GM12872 (cell line): ENCODE measurements at regions not wholly inside any gene's neighbourhood (a gene's known extent, or its start where the extent isn't known, plus 50 kb on each side); places are given as distances from the start of the nearest gene placed in this dataset.

Source experiments
- TF ChIP-seq, protein P1 (sequence below): IDR thresholded peaks from 3 replicates; pipeline ENCODE4 v1.5.1; 2011; ENCODE audit warnings: low read depth, mild to moderate bottlenecking, low read length, moderate library complexity; ENCODE audit not compliant: insufficient read depth

DNA sequence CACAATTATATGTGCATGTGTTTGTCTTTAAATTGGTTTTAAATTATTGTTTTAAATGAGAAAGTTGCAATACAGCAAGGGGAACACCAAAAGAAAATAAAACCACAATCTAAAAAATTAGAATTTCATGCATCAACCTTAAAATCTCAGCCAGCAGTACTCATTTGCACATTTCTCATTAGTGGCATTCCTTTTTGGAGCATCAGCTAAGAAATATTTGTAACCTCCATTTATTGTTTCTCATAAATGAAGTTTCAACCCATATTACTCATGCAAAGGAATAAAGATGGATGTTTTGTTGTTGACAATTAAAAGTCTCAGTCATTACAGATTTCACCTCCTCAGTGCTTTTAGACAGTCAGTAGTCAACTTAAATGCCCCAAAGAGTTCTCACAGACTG, 160.1 kb downstream of the TBX15 start:
- TF ChIP-seq, protein P1, sequence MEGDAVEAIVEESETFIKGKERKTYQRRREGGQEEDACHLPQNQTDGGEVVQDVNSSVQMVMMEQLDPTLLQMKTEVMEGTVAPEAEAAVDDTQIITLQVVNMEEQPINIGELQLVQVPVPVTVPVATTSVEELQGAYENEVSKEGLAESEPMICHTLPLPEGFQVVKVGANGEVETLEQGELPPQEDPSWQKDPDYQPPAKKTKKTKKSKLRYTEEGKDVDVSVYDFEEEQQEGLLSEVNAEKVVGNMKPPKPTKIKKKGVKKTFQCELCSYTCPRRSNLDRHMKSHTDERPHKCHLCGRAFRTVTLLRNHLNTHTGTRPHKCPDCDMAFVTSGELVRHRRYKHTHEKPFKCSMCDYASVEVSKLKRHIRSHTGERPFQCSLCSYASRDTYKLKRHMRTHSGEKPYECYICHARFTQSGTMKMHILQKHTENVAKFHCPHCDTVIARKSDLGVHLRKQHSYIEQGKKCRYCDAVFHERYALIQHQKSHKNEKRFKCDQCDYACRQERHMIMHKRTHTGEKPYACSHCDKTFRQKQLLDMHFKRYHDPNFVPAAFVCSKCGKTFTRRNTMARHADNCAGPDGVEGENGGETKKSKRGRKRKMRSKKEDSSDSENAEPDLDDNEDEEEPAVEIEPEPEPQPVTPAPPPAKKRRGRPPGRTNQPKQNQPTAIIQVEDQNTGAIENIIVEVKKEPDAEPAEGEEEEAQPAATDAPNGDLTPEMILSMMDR, result no peak

DNA sequence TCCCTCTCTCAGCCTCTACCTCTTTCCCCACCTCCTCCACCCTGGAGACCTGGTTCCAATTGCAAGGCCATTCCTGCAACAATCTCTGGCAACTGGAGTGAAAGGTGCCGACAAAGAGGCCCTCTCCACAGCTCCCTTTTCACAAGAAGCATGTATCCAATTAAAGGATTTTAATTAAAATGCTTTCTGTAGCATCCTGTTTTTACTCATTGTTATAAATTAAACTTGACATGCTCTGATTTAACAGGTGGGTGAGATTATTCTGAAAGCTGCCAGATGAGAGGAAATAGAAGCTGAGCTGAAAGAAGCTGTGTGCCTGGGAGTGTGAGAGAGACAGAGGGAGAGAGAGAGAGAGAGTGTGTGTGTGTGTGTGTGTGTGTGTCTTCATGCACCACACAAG, 160.5 kb downstream of the TBX15 start:
- TF ChIP-seq, protein P1, result no peak

DNA sequence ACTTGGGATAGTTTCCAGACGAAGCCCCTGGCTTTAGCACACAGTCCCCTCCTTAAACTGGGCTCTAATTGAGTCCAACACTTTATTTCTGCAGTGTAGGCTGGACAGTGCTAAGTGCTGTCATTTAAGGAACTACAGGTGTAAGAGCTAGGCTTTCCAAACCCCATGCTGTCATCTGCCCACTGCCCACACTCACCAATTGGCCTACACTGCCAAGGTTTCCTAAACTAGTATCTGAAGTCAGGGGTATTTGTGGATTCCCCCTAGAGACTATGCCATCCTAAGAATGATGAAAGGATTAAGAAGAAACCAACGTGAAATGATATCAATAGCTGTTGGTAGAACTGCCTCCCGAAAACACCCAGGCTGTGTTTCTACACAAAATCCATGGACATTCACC, 160.9 kb downstream of the TBX15 start:
- TF ChIP-seq, protein P1, result no peak

DNA sequence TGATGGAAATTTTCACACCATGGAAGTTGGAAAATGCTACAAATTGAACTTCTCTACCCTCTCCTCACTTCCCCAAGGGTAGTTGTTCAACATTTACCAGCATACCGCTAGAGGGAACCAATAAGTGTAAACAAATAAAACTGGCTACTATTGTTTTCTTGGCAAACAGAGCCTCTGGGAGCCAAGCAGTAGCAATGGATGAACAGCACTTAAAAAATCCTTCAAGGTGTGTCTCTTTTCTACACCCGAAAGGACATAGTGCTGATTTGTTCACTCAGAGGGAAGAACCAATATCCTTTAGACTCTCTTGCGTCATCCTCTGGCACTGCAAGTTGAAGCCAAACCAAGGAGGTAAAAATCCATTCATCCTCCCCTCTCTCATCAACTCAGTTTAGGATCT, 161.5 kb downstream of the TBX15 start:
- TF ChIP-seq, protein P1, result 0 out of 3 replicates have a peak, but pooled peaks have one; percentile 17

DNA sequence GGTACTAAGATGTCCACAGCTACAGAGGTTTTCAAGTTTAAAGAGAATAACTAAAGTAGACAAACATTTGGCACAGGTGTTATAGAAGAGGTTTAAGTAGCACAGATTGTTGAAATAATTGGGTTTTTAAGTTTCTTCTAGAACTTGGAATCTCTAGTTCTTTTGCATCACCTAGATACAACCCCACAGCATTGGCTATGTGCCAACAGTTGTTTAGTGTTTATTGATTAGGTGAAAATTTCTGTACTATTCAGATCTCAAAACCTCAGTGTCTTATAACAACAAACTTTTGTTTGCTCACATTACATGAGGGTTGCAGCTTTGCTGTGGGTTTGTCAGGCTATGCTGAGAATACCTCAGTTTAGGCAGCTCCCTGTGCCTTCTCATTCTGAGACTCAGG, 162.5 kb downstream of the TBX15 start:
- TF ChIP-seq, protein P1, result no peak

DNA sequence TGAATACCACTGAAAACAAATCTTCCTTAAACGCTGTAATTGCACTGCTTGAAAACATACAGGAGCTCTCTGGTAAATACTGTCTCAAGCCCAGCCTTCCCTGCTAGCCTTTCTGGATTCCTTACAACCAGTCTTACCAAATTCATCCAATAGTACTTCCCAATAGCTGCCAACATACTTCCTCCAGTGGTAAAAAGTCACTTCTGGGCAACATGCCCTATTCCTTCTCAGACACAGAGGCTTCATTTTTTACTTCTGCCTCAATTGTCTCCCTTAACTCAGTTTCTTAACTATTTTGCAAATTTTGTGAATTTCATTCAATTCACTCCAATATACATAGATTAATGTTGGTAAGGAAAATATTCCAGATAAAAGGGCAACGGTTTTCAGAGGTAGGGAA, 166.3 kb downstream of the TBX15 start:
- TF ChIP-seq, protein P1, result no peak

DNA sequence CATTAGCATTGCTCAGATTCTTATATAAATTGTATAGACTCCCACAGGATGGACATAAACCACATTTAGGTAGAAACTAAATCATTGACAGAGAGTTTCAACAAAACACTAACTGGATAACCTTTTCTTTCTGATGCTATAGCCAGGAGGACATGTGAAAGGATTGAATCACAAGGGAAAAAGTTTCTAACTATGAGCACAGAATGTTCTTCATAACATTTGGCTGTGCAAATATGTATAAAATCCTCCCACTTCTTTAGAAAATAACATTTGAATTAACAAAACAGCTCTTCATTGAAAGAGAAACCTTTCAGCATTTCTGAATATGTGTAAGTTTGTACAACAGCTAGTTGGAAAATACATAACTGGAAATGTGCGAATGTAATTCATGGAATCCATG, 167.3 kb downstream of the TBX15 start:
- TF ChIP-seq, protein P1, result no peak

DNA sequence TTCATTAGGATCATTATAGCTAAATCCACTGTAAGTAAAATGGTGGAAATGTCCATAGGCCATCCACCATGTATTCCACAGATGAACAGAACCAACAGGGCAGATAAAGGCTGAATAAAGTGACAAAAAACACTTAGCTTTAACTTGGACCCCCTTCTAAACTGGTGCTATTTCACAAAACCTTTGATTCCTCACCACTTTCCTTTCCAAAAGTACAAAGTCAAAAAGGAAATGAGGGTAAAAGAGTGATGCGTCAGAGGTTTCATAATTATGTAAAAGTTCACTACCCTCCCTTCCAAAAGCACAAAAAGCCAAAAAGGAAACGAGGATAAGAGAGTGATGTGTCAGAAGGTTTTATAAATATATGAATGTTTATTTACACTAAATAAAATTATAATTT, 172.2 kb downstream of the TBX15 start:
- TF ChIP-seq, protein P1, result no peak
